Eye (tissue), 1 donor: ENCODE measurements at regions not wholly inside any gene's neighbourhood (a gene's known extent, or its start where the extent isn't known, plus 50 kb on each side); places are given as distances from the start of the nearest gene placed in this dataset.
"Not testable (repeated sequence)": the region's sequence is repeated elsewhere in the genome, so short reads cannot be mapped to it uniquely, and the experiment has no call there.

Experiments used
- DNase-seq: peaks from one replicate; pipeline ENCODE4 v3.0.0-alpha.2; 2015

- DNase-seq, result no peak
These were observed 887.2 kb downstream of the BRD1 start for GRCh38 chr22:48940266-48941032.

DNA sequence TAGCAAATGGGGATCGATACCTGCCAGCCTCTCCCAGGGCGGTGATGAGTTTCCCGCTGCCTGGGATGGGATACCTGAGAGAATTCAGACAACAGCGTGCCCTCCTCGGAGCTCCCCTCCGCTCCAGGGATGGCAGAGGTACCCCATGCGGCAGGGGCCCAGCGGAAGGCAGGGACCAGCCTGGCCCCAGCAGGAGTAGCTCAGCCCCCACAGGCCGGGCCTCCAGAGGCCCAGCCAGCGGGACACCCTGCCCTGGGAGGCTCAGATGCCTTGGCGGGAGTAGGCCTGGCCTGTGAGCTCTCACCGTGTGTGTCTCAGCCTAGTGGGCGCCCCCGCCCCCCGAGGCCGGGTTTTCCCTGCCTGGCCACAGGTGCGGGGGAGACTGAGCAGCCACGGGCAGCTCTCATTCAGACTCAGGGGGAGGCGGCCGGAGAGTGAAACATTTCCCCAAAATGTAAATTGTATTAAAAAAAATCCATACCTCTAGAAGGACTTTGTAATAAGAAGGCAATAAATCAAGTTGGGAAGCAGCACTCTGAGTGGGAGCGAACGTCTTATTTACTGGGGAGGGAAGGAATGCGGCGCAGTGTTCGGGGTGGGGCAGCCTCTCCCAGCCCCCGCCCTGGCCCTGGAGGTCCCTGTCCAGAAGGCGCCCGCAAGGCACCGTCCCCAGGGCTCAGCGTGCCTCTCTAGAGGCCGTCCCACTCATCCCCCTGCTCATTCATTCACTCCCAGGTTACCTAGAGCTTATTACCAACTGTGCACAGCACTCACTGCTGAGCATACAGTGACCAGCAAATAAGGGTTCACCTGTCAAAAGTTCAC is 888.0 kb downstream of the BRD1 start:
- no peak for DNase-seq

DNA sequence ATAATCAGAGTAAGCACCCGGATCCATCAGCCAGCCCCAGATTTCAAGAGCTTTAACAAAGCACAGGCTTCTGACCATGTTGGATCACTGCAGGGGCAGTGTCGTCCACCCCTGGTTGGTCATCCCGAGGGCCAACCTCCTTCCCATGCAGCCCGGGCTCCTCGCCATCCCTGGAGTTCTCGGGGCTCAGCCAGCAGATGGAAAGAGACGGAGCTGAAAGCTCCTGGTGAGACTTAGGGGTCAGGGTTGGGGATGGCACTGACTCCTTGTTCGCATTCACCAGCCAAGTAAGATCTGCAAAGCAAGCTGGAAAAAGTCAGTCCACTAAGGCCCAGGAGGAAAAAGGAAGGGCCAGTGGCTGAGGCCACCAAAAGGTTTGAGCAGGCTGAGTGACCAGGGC is 888.9 kb downstream of the BRD1 start:
- DNase-seq, result no peak

DNA sequence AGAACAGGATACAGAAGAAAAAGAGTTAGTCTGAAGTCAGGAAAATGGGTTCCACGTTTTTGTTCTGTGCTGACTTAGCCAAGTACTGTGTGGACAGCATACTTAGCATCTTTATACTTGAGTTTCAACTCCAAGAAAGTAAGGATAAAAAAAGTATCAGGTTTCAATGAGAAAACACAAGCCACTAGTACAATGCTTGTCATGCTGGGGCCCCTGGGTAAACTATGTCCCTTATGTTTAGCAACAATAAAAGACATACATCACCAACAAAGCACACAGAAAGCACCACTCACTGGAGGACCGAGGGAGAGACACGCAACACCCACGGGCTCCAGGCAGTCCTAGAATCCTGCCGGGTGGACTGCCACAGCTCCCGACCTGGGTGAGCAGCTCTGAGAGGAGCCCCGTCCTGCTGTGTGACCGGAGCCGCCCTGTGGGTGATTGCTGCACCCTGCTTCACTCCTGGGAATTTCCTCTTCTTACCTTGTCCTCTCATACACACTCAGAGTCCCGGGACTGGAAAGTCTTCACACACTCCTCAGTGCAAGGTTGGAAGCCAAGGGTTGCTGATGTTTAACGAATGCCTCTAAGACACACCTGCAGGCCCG is 890.5 kb downstream of the BRD1 start:
- no peak for DNase-seq

GRCh38 chr22:48936391-48936790 is 891.3 kb downstream of the BRD1 start:
- DNase-seq, result no peak

- DNase-seq, result no peak
These were observed 893.2 kb downstream of the BRD1 start for GRCh38 chr22:48934446-48934845.

DNA sequence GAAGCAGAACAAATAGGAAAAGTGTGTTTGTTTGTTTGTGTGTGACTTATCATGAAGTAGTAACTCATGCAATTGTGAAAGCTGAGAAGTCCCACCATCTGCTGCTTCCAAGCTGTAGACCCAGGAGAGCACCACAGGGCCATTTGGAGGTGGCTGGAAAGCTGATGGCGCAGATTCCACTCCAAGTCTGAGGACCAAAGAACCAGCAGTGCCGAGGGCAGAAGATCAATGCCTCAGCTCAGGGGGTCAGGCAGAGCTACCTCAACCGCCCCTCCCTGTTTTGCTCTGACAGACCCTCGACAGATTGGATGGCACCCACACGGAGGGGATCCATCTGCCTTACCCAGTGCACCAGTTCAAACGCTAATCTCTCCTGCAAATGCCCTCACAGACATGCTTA is 896.2 kb downstream of the BRD1 start:
- DNase-seq, result no peak

- DNase-seq, result no peak
These were observed 898.3 kb downstream of the BRD1 start for GRCh38 chr22:48929276-48929790.

- no peak for DNase-seq
These were observed 900.1 kb downstream of the BRD1 start for GRCh38 chr22:48927591-48927990.

GRCh38 chr22:48926643-48927042 is 901.0 kb downstream of the BRD1 start:
- no peak for DNase-seq

- DNase-seq, result no peak
These were observed 901.5 kb downstream of the BRD1 start for GRCh38 chr22:48926136-48926535.

GRCh38 chr22:48925450-48925849 is 902.2 kb downstream of the BRD1 start:
- DNase-seq, result no peak

DNA sequence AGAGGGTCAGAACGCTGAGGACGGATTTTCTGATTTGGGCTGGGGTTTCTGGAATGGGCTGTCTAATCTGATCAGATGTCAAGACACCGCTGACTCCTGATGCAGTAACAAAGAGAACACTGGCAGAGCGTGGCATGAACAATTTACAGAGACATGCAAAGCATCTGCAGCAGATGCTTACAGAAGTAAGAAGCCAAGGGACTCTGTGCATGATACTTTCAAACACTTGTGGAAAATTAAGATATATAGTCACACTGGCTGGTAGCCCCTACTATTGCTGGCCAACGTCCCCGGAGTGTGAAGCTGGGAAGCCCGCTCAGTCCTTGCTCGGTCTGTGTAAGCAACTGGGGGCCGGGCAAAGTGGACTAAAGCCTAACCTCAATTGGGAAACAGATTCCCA is 903.7 kb downstream of the BRD1 start:
- DNase-seq, result peak; percentile 61

- DNase-seq, result no peak
These were observed 904.4 kb downstream of the BRD1 start for GRCh38 chr22:48923165-48923865.

DNA sequence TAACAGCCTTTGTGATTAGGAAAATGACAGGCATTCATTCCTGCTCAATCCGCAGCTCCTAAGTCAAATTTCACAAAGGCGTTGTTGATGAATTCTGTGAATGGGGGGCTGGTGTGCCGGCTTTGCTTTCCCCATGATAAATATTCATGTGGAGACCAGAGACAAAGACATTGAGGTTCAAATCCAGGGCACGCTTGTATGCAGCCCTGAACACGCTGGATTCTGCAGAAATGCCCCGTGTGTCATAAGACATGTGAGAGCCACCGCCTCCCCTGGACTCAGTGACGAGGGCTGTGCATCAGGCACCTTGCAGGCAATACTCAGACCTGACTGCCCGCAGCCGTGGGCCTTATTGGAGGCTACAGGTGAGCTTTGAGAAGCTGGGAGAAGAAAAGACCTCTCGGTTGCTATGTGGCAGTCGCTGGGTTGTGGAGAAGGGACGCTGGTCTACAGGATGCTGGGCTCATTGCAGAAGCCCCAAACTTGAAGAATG is 906.2 kb downstream of the BRD1 start:
- DNase-seq, result no peak

DNA sequence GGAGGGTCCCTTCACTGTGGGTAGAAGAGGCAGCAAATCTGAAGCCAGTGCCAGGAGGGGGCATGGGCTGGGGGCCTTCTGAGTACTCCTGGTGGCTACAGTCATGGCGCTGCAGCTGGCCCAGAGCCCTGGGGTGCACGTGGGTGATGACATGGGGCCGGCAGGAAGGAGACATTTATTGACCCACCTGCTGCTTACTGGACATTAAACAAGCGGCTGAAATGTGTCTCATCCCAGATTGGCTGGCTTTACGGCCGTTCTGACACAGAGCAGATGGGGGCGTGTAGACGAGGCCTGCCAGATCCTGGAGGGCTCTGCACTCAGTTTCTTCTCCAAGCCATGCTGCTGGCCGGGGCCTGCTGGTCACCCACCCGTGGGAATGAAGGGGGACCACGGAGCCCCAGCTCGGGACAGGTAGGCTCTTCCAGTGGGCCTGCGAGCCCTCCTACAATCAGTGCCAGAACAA is 906.9 kb downstream of the BRD1 start:
- DNase-seq, result peak; percentile 35

DNA sequence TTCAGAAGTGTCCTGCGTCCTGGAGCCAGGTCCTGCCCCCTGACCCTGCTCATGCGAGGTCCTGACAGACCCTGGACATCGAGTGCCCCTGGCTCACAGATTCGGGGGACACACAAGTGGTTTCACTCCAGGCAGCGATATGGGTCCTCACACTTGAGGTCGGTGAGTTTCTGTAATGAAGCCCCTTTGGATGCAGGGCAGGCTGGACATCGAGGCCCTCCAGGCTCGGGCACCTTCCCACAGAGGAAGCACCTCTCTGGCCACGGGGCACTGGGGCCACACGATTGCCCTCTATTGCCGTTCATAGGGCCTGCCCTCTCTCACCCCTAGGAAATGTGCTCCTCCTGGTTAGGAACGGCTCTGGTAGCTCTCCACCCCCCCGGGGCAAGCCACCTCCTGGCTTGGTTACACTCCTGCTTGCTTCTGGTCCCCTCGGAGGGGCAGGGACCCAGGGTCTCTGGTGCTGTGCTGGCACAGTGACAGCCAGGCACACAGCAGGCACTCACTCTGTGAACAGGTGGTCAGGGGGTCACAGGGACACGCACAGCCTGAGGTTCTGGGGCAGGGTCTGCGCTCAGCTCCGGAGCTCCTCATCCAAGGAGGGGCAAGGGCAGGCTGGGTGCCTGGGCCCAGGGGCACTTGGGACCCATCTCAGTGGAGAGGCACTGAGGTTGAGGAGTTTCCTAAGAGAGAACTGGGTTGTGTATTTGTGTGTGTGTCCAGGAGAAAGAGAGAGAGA is 907.7 kb downstream of the BRD1 start:
- DNase-seq, result no peak

DNA sequence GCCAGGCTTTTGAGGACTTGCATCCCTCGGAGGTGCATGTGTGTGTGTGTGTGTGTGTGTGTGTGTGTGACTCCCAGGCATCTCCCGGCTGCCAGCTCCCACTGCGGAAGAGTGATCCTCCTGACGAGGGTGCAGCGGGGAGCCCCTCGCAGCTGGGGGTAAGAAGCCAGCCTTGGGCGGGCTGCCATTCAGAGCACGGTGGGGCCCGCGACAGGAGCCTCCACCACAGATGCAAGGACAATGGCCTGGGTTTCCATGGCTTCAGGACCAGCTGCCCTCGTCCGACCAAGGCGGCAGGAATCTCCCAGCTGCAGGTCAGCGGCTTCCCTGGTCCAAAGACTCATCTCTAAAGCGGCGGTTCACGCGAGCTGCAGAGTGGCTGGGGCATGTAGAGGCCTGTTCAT is 908.5 kb downstream of the BRD1 start:
- peak; percentile 83 for DNase-seq

DNA sequence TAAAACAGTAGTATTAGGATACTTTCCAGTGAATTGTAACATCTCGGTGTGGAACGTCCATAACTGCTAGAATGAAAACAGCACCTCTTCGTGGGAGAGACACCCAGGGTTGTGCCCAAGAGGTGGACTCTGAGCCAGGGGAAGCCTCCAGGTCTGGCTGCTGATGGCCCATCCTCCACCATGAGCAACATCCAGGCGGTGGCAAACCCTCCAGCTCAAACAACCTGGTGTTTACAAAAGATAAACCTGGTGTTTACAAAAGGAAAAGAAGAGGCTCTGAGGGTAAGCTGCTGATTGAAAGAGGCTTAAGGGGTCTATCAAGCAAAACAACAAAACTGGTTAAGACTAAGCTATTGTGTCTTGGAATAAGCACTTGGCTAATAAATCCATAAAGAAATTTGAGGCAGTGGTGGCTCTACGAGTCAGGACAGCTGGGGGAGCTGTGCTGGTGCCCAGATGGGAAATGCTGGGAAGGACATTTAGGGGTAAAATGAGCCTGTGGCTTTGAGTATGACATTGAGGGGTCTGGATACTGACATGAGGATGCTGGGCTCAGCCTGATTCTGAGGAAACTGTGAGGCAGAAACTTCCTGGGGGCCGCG is 909.0 kb downstream of the BRD1 start:
- DNase-seq, result no peak

- not testable (repeated sequence) for DNase-seq
These were observed 915.2 kb downstream of the BRD1 start for GRCh38 chr22:48912356-48913066.

- DNase-seq, result not testable (repeated sequence)
These were observed 916.0 kb downstream of the BRD1 start for GRCh38 chr22:48911647-48912046.
